Keratinocyte (primary cell): ENCODE measurements at regions not wholly inside any gene's neighbourhood (a gene's known extent, or its start where the extent isn't known, plus 50 kb on each side); places are given as distances from the start of the nearest gene placed in this dataset.
A peak's percentile ranks its signal among the peaks of the same experiment; 100 is the strongest.

Source experiments
- DNase-seq: peaks from one replicate; pipeline ENCODE4 v3.0.0-alpha.2; 2011; ENCODE audit warnings: low read depth, missing footprints, low spot score
- FAIRE-seq: peaks from 2 replicates; lab custom pipeline; 2011; peaks lifted over from hg19 to GRCh38; lab: Jason Lieb, UNC
- H2AFZ ChIP-seq: 2 replicates; pipeline ENCODE4 v1.6.0; 2012; ENCODE audit warnings: low read length, control low read depth, inconsistent platforms; ENCODE audit not compliant: control insufficient read depth
- H3K27ac ChIP-seq: 2 replicates; pipeline ENCODE4 v1.5.1; 2011; ENCODE audit warnings: low read length; ENCODE audit not compliant: control insufficient read depth, insufficient read depth
- H3K27me3 ChIP-seq: 3 replicates; pipeline ENCODE4 v1.6.0; 2011; ENCODE audit warnings: low read length; ENCODE audit not compliant: control insufficient read depth, insufficient read depth; ENCODE audit errors: extremely low read depth
- H3K36me3 ChIP-seq, 2 experiments: 2 replicates in 1 of 2; 3 replicates in 1 of 2; pipeline ENCODE4 v1.5.1; 2011; ENCODE audit warnings: low read length in 2 of 2, mild to moderate bottlenecking in 1 of 2; ENCODE audit not compliant: control insufficient read depth in 2 of 2, insufficient read depth in 2 of 2; ENCODE audit errors: extremely low read depth in 1 of 2
- H3K4me1 ChIP-seq: 3 replicates; pipeline ENCODE4 v1.5.1; 2011; ENCODE audit warnings: low read length; ENCODE audit not compliant: control insufficient read depth, insufficient read depth; ENCODE audit errors: extremely low read depth
- H3K4me2 ChIP-seq: 3 replicates; pipeline ENCODE4 v1.6.0; 2011; ENCODE audit warnings: low read depth, low read length; ENCODE audit not compliant: control insufficient read depth, insufficient read depth; ENCODE audit errors: extremely low read depth
- H3K4me3 ChIP-seq, 3 experiments: fragments of 200-600 bp in 1 of 3; sonication (generic) in 1 of 3; 2 replicates in 2 of 3; 3 replicates in 1 of 3; pipeline ENCODE4 v1.5.1; 2011 to 2016; ENCODE audit warnings: low read length in 3 of 3, mild to moderate bottlenecking in 3 of 3, control low read depth in 2 of 3, inconsistent platforms in 1 of 3, low read depth in 1 of 3, mixed read lengths in 1 of 3, mixed run types in 1 of 3, moderate library complexity in 1 of 3; ENCODE audit not compliant: control insufficient read depth in 2 of 3, insufficient read depth in 2 of 3; ENCODE audit errors: extremely low read depth in 1 of 3
- H3K79me2 ChIP-seq: 2 replicates; pipeline ENCODE4 v1.6.0; 2012; ENCODE audit warnings: low read length; ENCODE audit not compliant: control insufficient read depth, insufficient read depth
- H3K9ac ChIP-seq: 3 replicates; pipeline ENCODE4 v1.6.0; 2011; ENCODE audit warnings: low read length; ENCODE audit not compliant: control insufficient read depth, insufficient read depth; ENCODE audit errors: extremely low read depth
- H3K9me1 ChIP-seq: 3 replicates; pipeline ENCODE4 v1.6.0; 2011; ENCODE audit warnings: low read length; ENCODE audit not compliant: control insufficient read depth, insufficient read depth; ENCODE audit errors: extremely low read depth
- H3K9me3 ChIP-seq: 2 replicates; pipeline ENCODE4 v1.5.1; 2012; ENCODE audit warnings: low read depth, low read length; ENCODE audit not compliant: control insufficient read depth
- H4K20me1 ChIP-seq: 3 replicates; pipeline ENCODE4 v1.6.0; 2011; ENCODE audit warnings: low read length; ENCODE audit not compliant: control insufficient read depth, insufficient read depth; ENCODE audit errors: extremely low read depth
- CTCF ChIP-seq, 3 experiments: IDR thresholded peaks in 1 of 3; conservative IDR thresholded peaks in 1 of 3; optimal IDR thresholded peaks in 1 of 3; 2 replicates in 2 of 3; 3 replicates in 1 of 3; pipeline versions ENCODE3 to v1.5.1; 2011; ENCODE audit warnings: low read length in 3 of 3, mild to moderate bottlenecking in 3 of 3, moderate library complexity in 2 of 3, control low read depth in 1 of 3, inconsistent platforms in 1 of 3; ENCODE audit not compliant: insufficient read depth in 2 of 3; ENCODE audit errors: extremely low read depth in 1 of 3
- EZH2 ChIP-seq: IDR thresholded peaks from one replicate; pipeline ENCODE4 v1.6.1; 2012; ENCODE audit warnings: inconsistent platforms, mild to moderate bottlenecking, low read length, moderate library complexity
- dilution Hi-C: fragments of 300-500 bp; cut with MboI; formaldehyde crosslinking; loops from one replicate; pipeline ENCODE4 v1.7.0; 2020; ENCODE audit warnings: low sequenced_read_pairs; ENCODE audit not compliant: extremely low pct_ligation_motif_present

- no peak overlapping the region for H3K27ac ChIP-seq
- no peaks in the 10 kb centered on the region for H3K9me1 ChIP-seq
- no peaks in the 10 kb centered on the region for H3K4me1 ChIP-seq
- no peak overlapping the region for H3K4me2 ChIP-seq
- no peaks in the 10 kb centered on the region for H3K27me3 ChIP-seq
- H3K9me3 ChIP-seq = no peaks in the 10 kb centered on the region
- H2AFZ ChIP-seq = peak overlapping the region; percentile 12
- H3K79me2 ChIP-seq = no peaks in the 10 kb centered on the region
- H4K20me1 ChIP-seq = no peaks in the 10 kb centered on the region
- dilution Hi-C loops = no loop called here
- FAIRE-seq = no peak
- no peak for DNase-seq
- TF ChIP-seq EZH2 (no peak), CTCF (optimal IDR thresholded peaks at IDR 0.05 in 1 of 3, IDR thresholded peaks at IDR 0.05 in 1 of 3, conservative IDR thresholded peaks at IDR 0.05 in 1 of 3; ENCODE audit: extremely low read depth in 1 of 3, insufficient read depth in 2 of 3, low read length in 3 of 3) (no peak)
- no peak overlapping the region for H3K9ac ChIP-seq
- no peak overlapping the region for H3K4me3 ChIP-seq
- no peaks in the 10 kb centered on the region for H3K36me3 ChIP-seq
Observed at GRCh38 chr1:90344963-90345730, 350.2 kb downstream of the ZNF326 start.

GRCh38 chr1:90341516-90341915 lies 346.6 kb downstream of the ZNF326 start:
- Histone ChIP-seq H3K4me2 (no peak overlapping the region), H3K9me3 (no peaks in the 10 kb centered on the region), H3K36me3 (no peaks in the 10 kb centered on the region), H3K4me3 (no peak overlapping the region), H3K79me2 (no peaks in the 10 kb centered on the region), H4K20me1 (no peaks in the 10 kb centered on the region), H3K27ac (no peak overlapping the region), H3K4me1 (no peaks in the 10 kb centered on the region), H3K9me1 (no peaks in the 10 kb centered on the region), H3K9ac (no peak overlapping the region), H3K27me3 (no peaks in the 10 kb centered on the region), H2AFZ (no peak overlapping the region)
- no peak for TF ChIP-seq CTCF (optimal IDR thresholded peaks at IDR 0.05 in 1 of 3, IDR thresholded peaks at IDR 0.05 in 1 of 3, conservative IDR thresholded peaks at IDR 0.05 in 1 of 3; ENCODE audit: extremely low read depth in 1 of 3, insufficient read depth in 2 of 3, low read length in 3 of 3)
- no peak for TF ChIP-seq EZH2
- DNase-seq = no peak
- no peak for FAIRE-seq
- dilution Hi-C loops = no loop called here
